ENCODE measurements at regions not wholly inside any gene's neighbourhood (a gene's known extent, or its start where the extent isn't known, plus 50 kb on each side); places are given as distances from the start of the nearest gene placed in this dataset.

- no peak overlapping the region for H3K4me2 ChIP-seq (ENCODE audit: low read length)
- H3K36me3 ChIP-seq (replicated peaks; ENCODE audit: low read depth, low read length), result no peaks in the 10 kb centered on the region
- H3K9ac ChIP-seq (ENCODE audit: low read length), result no peak overlapping the region
- H4K20me1 ChIP-seq (ENCODE audit: insufficient read depth, low read length), result no peaks in the 10 kb centered on the region
- H2AFZ ChIP-seq (ENCODE audit: low read depth, low read length), result no peak overlapping the region
- no peaks in the 10 kb centered on the region for H3K27me3 ChIP-seq (ENCODE audit: low read depth, low read length)
- no peaks in the 10 kb centered on the region for H3K4me1 ChIP-seq (ENCODE audit: low read length)
- no peaks in the 10 kb centered on the region for H3K9me3 ChIP-seq (ENCODE audit: insufficient read depth, low read length)
- H3K79me2 ChIP-seq (ENCODE audit: low read length), result no peaks in the 10 kb centered on the region
- H3K4me3 ChIP-seq (ENCODE audit: low read length), result no peak overlapping the region
- H3K27ac ChIP-seq (ENCODE audit: low read length), result no peak overlapping the region
- TF ChIP-seq CTCF (IDR thresholded peaks at IDR 0.05; ENCODE audit: low read depth, low read length), result no peak
- no peak for TF ChIP-seq EZH2phosphoT487 (IDR thresholded peaks at IDR 0.05; ENCODE audit: low read depth)
These were observed 417.8 kb upstream of the TOM1L1 start for GRCh38 chr17:54482843-54483242.

- H3K36me3 ChIP-seq (replicated peaks; ENCODE audit: low read depth, low read length), result no peaks in the 10 kb centered on the region
- H3K27ac ChIP-seq (ENCODE audit: low read length), result no peak overlapping the region
- no peak overlapping the region for H3K9ac ChIP-seq (ENCODE audit: low read length)
- H3K9me3 ChIP-seq (ENCODE audit: insufficient read depth, low read length), result no peaks in the 10 kb centered on the region
- no peak for TF ChIP-seq EZH2phosphoT487 (IDR thresholded peaks at IDR 0.05; ENCODE audit: low read depth)
- TF ChIP-seq CTCF (IDR thresholded peaks at IDR 0.05; ENCODE audit: low read depth, low read length), result no peak
- H3K4me1 ChIP-seq (ENCODE audit: low read length), result no peaks in the 10 kb centered on the region
- H2AFZ ChIP-seq (ENCODE audit: low read depth, low read length), result no peak overlapping the region
- H4K20me1 ChIP-seq (ENCODE audit: insufficient read depth, low read length), result no peaks in the 10 kb centered on the region
- no peak overlapping the region for H3K4me2 ChIP-seq (ENCODE audit: low read length)
- no peaks in the 10 kb centered on the region for H3K27me3 ChIP-seq (ENCODE audit: low read depth, low read length)
- H3K79me2 ChIP-seq (ENCODE audit: low read length), result no peaks in the 10 kb centered on the region
- H3K4me3 ChIP-seq (ENCODE audit: low read length), result no peak overlapping the region
These were observed 407.0 kb upstream of the TOM1L1 start for GRCh38 chr17:54493691-54494090.

- H4K20me1 ChIP-seq (ENCODE audit: insufficient read depth, low read length), result no peaks in the 10 kb centered on the region
- no peaks in the 10 kb centered on the region for H3K4me1 ChIP-seq (ENCODE audit: low read length)
- no peak overlapping the region for H3K4me3 ChIP-seq (ENCODE audit: low read length)
- no peak overlapping the region for H3K9ac ChIP-seq (ENCODE audit: low read length)
- H3K79me2 ChIP-seq (ENCODE audit: low read length), result no peaks in the 10 kb centered on the region
- no peaks in the 10 kb centered on the region for H3K27me3 ChIP-seq (ENCODE audit: low read depth, low read length)
- no peak overlapping the region for H3K4me2 ChIP-seq (ENCODE audit: low read length)
- TF ChIP-seq EZH2phosphoT487 (IDR thresholded peaks at IDR 0.05; ENCODE audit: low read depth), result no peak
- no peaks in the 10 kb centered on the region for H3K36me3 ChIP-seq (replicated peaks; ENCODE audit: low read depth, low read length)
- H3K9me3 ChIP-seq (ENCODE audit: insufficient read depth, low read length), result no peaks in the 10 kb centered on the region
- H3K27ac ChIP-seq (ENCODE audit: low read length), result no peak overlapping the region
- no peak overlapping the region for H2AFZ ChIP-seq (ENCODE audit: low read depth, low read length)
These were observed 405.6 kb upstream of the TOM1L1 start for GRCh38 chr17:54494721-54495715.

GRCh38 chr17:54505404-54505803 is 395.2 kb upstream of the TOM1L1 start:
- no peak overlapping the region for H2AFZ ChIP-seq (ENCODE audit: low read depth, low read length)
- no peak overlapping the region for H3K4me3 ChIP-seq (ENCODE audit: low read length)
- H3K27ac ChIP-seq (ENCODE audit: low read length), result no peak overlapping the region
- no peaks in the 10 kb centered on the region for H3K79me2 ChIP-seq (ENCODE audit: low read length)
- no peak for TF ChIP-seq CTCF (IDR thresholded peaks at IDR 0.05; ENCODE audit: low read depth, low read length)
- TF ChIP-seq EZH2phosphoT487 (IDR thresholded peaks at IDR 0.05; ENCODE audit: low read depth), result no peak
- H3K36me3 ChIP-seq (replicated peaks; ENCODE audit: low read depth, low read length), result no peaks in the 10 kb centered on the region
- H3K9ac ChIP-seq (ENCODE audit: low read length), result no peak overlapping the region
- H3K27me3 ChIP-seq (ENCODE audit: low read depth, low read length), result no peaks in the 10 kb centered on the region
- H3K4me2 ChIP-seq (ENCODE audit: low read length), result no peak overlapping the region
- no peaks in the 10 kb centered on the region for H3K9me3 ChIP-seq (ENCODE audit: insufficient read depth, low read length)
- no peaks in the 10 kb centered on the region for H3K4me1 ChIP-seq (ENCODE audit: low read length)
- no peaks in the 10 kb centered on the region for H4K20me1 ChIP-seq (ENCODE audit: insufficient read depth, low read length)

Data from OCI-LY3 (cell line).